Right cardiac atrium (tissue), 5 donors: ENCODE measurements at regions not wholly inside any gene's neighbourhood (a gene's known extent, or its start where the extent isn't known, plus 50 kb on each side); places are given as distances from the start of the nearest gene placed in this dataset.

Experiments
- ATAC-seq, 2 donors: fragments of 200-7000 bp; cut with Tn5 transposase; one replicate each; pipeline versions ENCODE4 v1.8.0 to v1.9.1; 2020; ENCODE audit warnings: moderate library complexity in 2 of 2, mild to moderate bottlenecking in 1 of 2
- DNase-seq, 3 donors: peaks; one replicate each; pipeline ENCODE4 v3.0.0-alpha.2; 2020
- H3K27ac ChIP-seq: one replicate; pipeline ENCODE4 v1.5.1; 2013; ENCODE audit warnings: mild to moderate bottlenecking, low read length, control low read depth, moderate library complexity
- H3K27me3 ChIP-seq: one replicate; pipeline ENCODE4 v1.6.1; 2013; ENCODE audit not compliant: control insufficient read depth, insufficient read depth
- H3K4me1 ChIP-seq: one replicate; pipeline ENCODE4 v1.6.1; 2013; ENCODE audit warnings: low read length; ENCODE audit not compliant: control insufficient read depth, insufficient read depth
- H3K4me3 ChIP-seq: one replicate; pipeline ENCODE4 v1.5.1; 2013; ENCODE audit warnings: low read length, control low read depth
- H3K9me3 ChIP-seq: one replicate; pipeline ENCODE4 v1.6.1; 2013; ENCODE audit warnings: low read length; ENCODE audit not compliant: control insufficient read depth
- WGBS: extraction: QIAGEN DNeasy Blood & Tissue Kit; methylation state at CpG from one replicate; pipeline ENCODE4 v1.1.7; 2013; 5-methylcytosine and 5-hydroxymethylcytosine counted together
- intact Hi-C, 4 donors: fragments of 100-400 bp; cut with DNase I; formaldehyde crosslinking; loops; one replicate each; pipeline versions ENCODE4 v1.11.0 to v1.14.0; 2022 to 2023
- donor health status: healthy with polysubstance abuse.
- donor health status: DM: no; HTN: yes; CAD: no.
- donor health status: DM: no; HTN: no; CAD: no.
- donor health status: DM: no; HTN: yes; CAD: no; lungs with severe emphysema.
- donor health status: DM: yes; HTN: yes; CAD: no.

DNA sequence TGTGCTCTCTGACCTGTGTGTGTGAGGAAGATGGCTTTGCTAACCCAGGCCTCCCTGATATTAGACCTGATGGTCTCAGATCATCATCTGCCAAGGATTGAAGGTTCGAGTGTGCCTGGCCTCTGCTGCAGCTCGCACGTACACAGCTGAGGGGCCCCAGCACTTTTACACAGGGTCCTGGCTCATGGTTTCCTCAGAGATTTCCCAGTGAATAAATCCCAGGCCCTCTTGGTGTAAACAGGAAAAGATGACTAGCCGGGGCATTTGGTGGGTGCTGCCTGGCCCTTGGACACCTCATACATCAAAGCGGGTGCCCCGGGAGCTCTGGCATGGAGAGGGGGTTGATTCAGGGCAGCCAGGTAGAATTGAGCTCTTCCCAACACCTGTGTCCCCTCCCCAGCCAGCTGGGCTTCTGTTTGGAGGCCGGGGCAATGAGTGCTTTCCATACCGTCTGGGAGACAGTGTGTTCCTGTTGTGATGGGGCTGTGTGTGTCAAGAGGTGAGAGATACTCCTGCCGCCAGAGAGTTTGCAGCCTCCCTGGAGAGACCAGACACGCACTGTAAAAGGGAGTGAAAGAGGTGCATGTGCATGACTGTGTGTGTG lies 72.5 kb upstream of the TLE3 start:
- H3K4me3 ChIP-seq, result no peak overlapping the region
- H3K27me3 ChIP-seq, result no peaks in the 10 kb centered on the region
- no peak overlapping the region for H3K27ac ChIP-seq
- WGBS, result 87% methylated on average over 10 of the region's 10 CpGs
- H3K4me1 ChIP-seq, result peaks cover 4% of the 10 kb centered on the region
- intact Hi-C loops, result no loop called here
- ATAC-seq (no peak), DNase-seq (peak in 1 of 3 donors; percentile 21)
- no peaks in the 10 kb centered on the region for H3K9me3 ChIP-seq

DNA sequence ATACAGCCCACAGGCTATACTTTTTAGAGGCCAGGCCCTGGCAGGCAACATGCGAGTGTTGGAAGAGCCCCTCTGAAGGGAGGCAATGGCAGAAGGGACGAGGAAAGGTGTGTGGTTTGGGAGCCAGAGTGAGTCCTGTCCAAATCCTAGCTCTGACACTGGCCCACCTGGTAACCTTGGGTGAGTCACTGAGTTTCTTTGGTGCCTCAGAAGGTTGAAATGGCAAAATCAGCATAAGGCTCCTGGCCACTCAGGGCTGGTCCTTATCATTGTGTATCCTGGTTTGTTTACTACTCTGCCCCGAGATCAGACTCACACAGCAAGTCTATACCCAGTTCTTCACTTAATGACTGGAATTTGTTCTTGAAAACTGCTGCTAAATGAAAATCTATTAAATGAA lies 71.4 kb upstream of the TLE3 start:
- 98% methylated on average over 3 of the region's 3 CpGs for WGBS
- H3K4me1 ChIP-seq, result peaks cover 7% of the 10 kb centered on the region
- ATAC-seq (no peak), DNase-seq (no peak)
- intact Hi-C loops, result no loop called here
- H3K4me3 ChIP-seq, result no peak overlapping the region
- no peaks in the 10 kb centered on the region for H3K27me3 ChIP-seq
- no peak overlapping the region for H3K27ac ChIP-seq
- no peaks in the 10 kb centered on the region for H3K9me3 ChIP-seq

GRCh38 chr15:70167155-70167554 lies 69.4 kb upstream of the TLE3 start:
- H3K4me1 ChIP-seq, result peaks cover 7% of the 10 kb centered on the region
- no peaks in the 10 kb centered on the region for H3K27me3 ChIP-seq
- DNase-seq (no peak), ATAC-seq (no peak)
- intact Hi-C loops, result no loop called here
- H3K27ac ChIP-seq, result no peak overlapping the region
- no peak overlapping the region for H3K4me3 ChIP-seq
- 64% methylated on average over 3 of the region's 3 CpGs for WGBS
- H3K9me3 ChIP-seq, result no peaks in the 10 kb centered on the region

DNA sequence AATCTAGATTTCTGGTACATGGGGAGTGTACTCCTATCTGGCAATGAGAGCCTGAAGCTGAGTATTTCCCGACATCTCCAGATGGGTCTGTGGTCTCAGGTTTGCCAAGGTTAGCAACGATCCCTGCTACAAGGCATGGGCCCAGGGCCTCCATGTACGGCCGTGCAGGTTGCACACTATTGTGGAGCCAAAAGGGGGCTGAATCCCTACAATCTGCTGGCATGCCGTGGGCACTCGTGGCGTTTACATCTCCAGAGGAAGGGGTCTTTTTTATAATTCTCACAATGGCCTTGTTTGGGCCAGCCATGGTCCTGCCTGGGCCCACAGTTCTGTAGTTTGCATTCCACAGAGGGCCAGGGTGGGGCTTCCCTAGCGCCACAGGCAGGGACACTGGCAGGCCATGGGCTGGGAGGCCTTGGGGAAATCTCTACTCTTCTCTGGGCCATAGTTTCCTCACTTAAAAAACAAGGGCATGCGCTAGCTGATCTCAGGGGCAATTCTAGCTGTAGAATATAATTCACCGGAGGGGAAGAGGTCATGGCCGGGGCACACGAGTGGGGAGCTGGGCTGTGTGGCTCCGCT lies 68.9 kb upstream of the TLE3 start:
- WGBS, result 75% methylated on average over 13 of the region's 13 CpGs
- Histone ChIP-seq H3K4me1 (peaks cover 7% of the 10 kb centered on the region), H3K4me3 (no peak overlapping the region), H3K9me3 (no peaks in the 10 kb centered on the region), H3K27ac (no peak overlapping the region), H3K27me3 (no peaks in the 10 kb centered on the region)
- DNase-seq (peak in 1 of 3 donors; percentile 46), ATAC-seq (peak in 1 of 2 donors; percentile 6)
- intact Hi-C loops, result no loop called here

DNA sequence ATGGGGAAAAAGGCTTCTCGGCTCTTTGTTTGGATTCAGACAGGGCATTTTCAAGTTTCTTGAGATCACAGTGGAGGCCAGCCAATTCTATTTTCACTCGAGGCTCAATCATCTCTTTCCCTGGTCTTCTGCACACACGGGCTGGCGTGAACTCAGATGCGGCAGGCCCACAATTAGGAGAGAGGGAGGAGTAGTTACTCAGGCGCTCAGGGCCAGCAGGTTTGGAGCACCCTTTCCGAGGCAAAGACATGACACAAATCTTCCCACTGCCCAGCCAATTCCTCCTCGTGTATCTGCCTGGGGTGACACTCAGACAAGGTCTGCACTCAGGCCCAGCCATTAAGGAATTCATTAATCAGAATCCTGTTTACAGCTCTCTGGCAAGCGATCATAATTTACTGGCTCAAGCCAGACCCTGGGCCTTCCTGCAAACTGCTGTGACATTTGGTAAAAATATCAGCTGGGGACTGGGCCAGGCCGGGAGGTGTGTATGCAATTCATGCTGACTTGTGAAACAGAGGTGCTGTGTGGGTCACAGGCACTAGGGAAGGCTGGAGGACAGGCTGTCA lies 68.1 kb upstream of the TLE3 start:
- ATAC-seq (peak; percentile 91), DNase-seq (peak; percentile 79 to 89 (median 88))
- H3K4me1 ChIP-seq, result peaks cover 11% of the 10 kb centered on the region
- H3K4me3 ChIP-seq, result no peak overlapping the region
- 12% methylated on average over 10 of the region's 10 CpGs for WGBS
- intact Hi-C loops, result no loop called here
- H3K27ac ChIP-seq, result peak overlapping the region; percentile 78
- H3K27me3 ChIP-seq, result no peaks in the 10 kb centered on the region
- H3K9me3 ChIP-seq, result no peaks in the 10 kb centered on the region

DNA sequence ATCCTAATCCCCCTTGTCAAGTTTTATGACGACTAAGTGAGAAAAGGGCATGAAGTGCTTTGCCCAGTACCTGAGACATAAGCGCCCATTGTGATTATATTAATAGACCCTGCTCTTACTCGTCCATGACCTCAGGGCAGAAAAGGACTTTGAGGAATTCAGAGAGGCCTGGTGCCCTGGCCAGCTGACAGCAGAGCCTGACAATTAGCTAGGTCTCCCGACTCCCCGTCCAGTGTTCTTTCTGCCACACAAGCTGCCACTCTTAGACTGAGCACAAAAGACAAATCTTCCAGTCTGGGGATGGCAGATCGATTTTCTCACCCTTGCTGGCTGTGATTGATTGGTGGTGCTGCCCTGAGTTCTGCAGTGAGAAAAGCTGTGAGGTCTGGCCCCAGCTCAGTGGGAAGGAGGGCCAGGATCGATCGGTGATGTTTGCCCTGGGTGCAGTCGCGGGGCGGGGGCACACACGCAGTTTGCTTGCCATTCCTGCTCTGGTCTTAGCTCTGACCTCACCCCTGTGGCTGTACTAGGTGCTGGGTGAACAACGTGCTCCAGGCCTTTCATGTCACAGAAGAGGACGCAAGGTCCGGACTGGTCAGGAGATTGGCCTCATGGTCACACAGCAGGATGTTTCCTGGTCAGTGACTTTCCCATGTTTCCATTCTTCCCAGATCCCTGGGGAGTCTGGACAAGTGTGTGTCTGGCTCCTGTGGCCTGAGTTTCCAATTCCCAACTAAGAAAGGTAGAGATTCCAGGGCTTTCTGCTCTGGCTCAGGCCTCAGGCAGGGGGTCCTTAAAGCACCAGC lies 67.4 kb upstream of the TLE3 start:
- Histone ChIP-seq H3K9me3 (no peaks in the 10 kb centered on the region), H3K4me3 (no peak overlapping the region), H3K27me3 (no peaks in the 10 kb centered on the region), H3K27ac (peak overlapping the region; percentile 78), H3K4me1 (peaks cover 11% of the 10 kb centered on the region)
- DNase-seq (peak in 1 of 3 donors; percentile 44), ATAC-seq (peak; percentile 9 to 31)
- WGBS, result 57% methylated on average over 15 of the region's 15 CpGs
- intact Hi-C loops, result no loop called here

GRCh38 chr15:70164156-70164900 lies 66.6 kb upstream of the TLE3 start:
- Histone ChIP-seq H3K4me1 (peaks cover 11% of the 10 kb centered on the region), H3K4me3 (no peak overlapping the region), H3K27me3 (no peaks in the 10 kb centered on the region), H3K27ac (no peak overlapping the region), H3K9me3 (no peaks in the 10 kb centered on the region)
- ATAC-seq (no peak), DNase-seq (peak in 1 of 3 donors; percentile 5)
- 94% methylated on average over 3 of the region's 3 CpGs for WGBS
- intact Hi-C loops, result no loop called here

- H3K27ac ChIP-seq, result peak overlapping the region; percentile 15
- intact Hi-C loops, result no loop called here
- no peak overlapping the region for H3K4me3 ChIP-seq
- peaks cover 17% of the 10 kb centered on the region for H3K4me1 ChIP-seq
- H3K27me3 ChIP-seq, result no peaks in the 10 kb centered on the region
- DNase-seq (peak in 2 of 3 donors; percentile 72 to 73), ATAC-seq (peak; percentile 55 to 59)
- 66% methylated on average over 19 of the region's 19 CpGs for WGBS
- H3K9me3 ChIP-seq, result no peaks in the 10 kb centered on the region
These were observed 63.3 kb upstream of the TLE3 start for GRCh38 chr15:70160803-70161565.

- no peak overlapping the region for H3K27ac ChIP-seq
- DNase-seq (no peak), ATAC-seq (peak in 1 of 2 donors; percentile 21)
- H3K9me3 ChIP-seq, result no peaks in the 10 kb centered on the region
- intact Hi-C loops, result no loop called here
- H3K4me1 ChIP-seq, result peaks cover 15% of the 10 kb centered on the region
- H3K4me3 ChIP-seq, result no peak overlapping the region
- H3K27me3 ChIP-seq, result no peaks in the 10 kb centered on the region
- 43% methylated on average over 1 of the region's 1 CpG for WGBS
These were observed 62.5 kb upstream of the TLE3 start for GRCh38 chr15:70160267-70160666.

DNA sequence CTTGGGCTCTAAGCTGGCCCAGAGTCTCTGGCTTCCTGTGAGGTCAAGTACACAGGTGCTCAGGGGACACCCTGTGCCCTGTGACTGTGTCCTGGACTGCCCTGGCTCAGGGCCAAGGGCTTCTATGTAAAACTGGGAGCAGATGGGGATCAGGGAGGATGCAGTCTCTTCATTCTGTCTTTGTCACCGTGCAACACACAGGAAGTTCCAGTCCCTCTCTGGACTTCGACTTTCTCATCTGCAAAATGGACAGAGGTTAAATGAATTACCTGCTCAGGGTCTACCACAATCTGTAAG lies 61.9 kb upstream of the TLE3 start:
- WGBS, result 79% methylated on average over 2 of the region's 2 CpGs
- DNase-seq, result no peak
- peaks cover 10% of the 10 kb centered on the region for H3K4me1 ChIP-seq
- H3K9me3 ChIP-seq, result no peaks in the 10 kb centered on the region
- H3K4me3 ChIP-seq, result no peak overlapping the region
- no peak for ATAC-seq
- H3K27ac ChIP-seq, result no peak overlapping the region
- no peaks in the 10 kb centered on the region for H3K27me3 ChIP-seq
- intact Hi-C loops, result no loop called here
